Peyer's patch (tissue), 4 donors: ENCODE measurements at regions not wholly inside any gene's neighbourhood (a gene's known extent, or its start where the extent isn't known, plus 50 kb on each side); places are given as distances from the start of the nearest gene placed in this dataset.

Experiments used
- DNase-seq, 3 donors: peaks; one replicate each; pipeline ENCODE4 v3.0.0-alpha.2; 2017 to 2019
- H3K27ac ChIP-seq, 4 donors: fragments of 200-600 bp; sonication (generic); one replicate each; pipeline ENCODE4 v1.5.1; 2016 to 2019
- H3K27me3 ChIP-seq, 2 donors: fragments of 200-600 bp; sonication (generic); one replicate each; pipeline ENCODE4 v1.5.1; 2019
- H3K36me3 ChIP-seq, 3 donors: fragments of 200-600 bp; sonication (generic); one replicate each; pipeline ENCODE4 v1.5.1; 2016 to 2019
- H3K4me1 ChIP-seq, 4 donors: fragments of 200-600 bp; sonication (generic); one replicate each; pipeline ENCODE4 v1.5.1; 2016 to 2019
- H3K4me3 ChIP-seq, 4 donors: fragments of 200-600 bp; sonication (generic); 1 replicate in 3 of 4; 2 replicates in 1 of 4; pipeline ENCODE4 v1.5.1; 2016 to 2019; ENCODE audit warnings: mild to moderate bottlenecking in 1 of 4
- H3K9me3 ChIP-seq, 4 donors: fragments of 200-600 bp; sonication (generic); one replicate each; pipeline ENCODE4 v1.5.1; 2016 to 2019; ENCODE audit warnings: mild to moderate bottlenecking in 1 of 4
- POLR2A ChIP-seq, 2 donors: fragments of 450-650 bp; IDR thresholded peaks; one replicate each; pipeline ENCODE4 v1.5.1; 2017; ENCODE audit warnings: antibody characterized with exemption in 2 of 2, mild to moderate bottlenecking in 2 of 2, moderate library complexity in 2 of 2
- TF ChIP-seq, protein P1 (sequence below), 6 experiments: fragments of 450-650 bp in 4 of 6; fragments of 200-600 bp in 2 of 6; sonication (generic) in 1 of 6; IDR thresholded peaks; one replicate each; pipeline ENCODE4 v1.5.1; 2017 to 2019; ENCODE audit warnings: antibody characterized with exemption in 6 of 6, mild to moderate bottlenecking in 3 of 6, moderate library complexity in 1 of 6

DNA sequence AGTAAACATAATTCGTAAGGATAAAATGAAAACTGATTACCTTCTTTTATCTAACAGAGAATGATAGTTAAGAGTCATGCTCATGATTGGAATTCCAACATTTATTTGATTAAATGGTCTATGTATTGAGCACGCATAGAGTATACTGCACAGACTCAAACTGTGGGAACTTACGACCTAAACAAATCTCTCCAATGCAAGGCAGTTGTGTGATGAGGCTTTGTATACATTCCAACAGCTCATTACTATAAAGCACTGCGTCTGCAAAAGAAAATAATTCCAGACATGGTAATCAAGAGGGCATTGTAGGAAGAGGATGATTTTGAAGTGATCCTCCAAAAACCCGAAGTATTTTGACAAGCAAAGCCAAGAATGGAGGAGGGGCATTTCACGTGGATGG lies 169.5 kb downstream of the NUFIP1 start:
- Histone ChIP-seq H3K27me3 (no peaks in the 10 kb centered on the region), H3K27ac (no peak overlapping the region), H3K4me3 (no peak overlapping the region), H3K4me1 (no peaks in the 10 kb centered on the region), H3K36me3 (no peaks in the 10 kb centered on the region), H3K9me3 (no peaks in the 10 kb centered on the region)
- TF ChIP-seq, protein P1, sequence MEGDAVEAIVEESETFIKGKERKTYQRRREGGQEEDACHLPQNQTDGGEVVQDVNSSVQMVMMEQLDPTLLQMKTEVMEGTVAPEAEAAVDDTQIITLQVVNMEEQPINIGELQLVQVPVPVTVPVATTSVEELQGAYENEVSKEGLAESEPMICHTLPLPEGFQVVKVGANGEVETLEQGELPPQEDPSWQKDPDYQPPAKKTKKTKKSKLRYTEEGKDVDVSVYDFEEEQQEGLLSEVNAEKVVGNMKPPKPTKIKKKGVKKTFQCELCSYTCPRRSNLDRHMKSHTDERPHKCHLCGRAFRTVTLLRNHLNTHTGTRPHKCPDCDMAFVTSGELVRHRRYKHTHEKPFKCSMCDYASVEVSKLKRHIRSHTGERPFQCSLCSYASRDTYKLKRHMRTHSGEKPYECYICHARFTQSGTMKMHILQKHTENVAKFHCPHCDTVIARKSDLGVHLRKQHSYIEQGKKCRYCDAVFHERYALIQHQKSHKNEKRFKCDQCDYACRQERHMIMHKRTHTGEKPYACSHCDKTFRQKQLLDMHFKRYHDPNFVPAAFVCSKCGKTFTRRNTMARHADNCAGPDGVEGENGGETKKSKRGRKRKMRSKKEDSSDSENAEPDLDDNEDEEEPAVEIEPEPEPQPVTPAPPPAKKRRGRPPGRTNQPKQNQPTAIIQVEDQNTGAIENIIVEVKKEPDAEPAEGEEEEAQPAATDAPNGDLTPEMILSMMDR (IDR thresholded peaks at IDR 0.05): no peak
- TF ChIP-seq POLR2A (IDR thresholded peaks at IDR 0.05): no peak
- DNase-seq: no peak

DNA sequence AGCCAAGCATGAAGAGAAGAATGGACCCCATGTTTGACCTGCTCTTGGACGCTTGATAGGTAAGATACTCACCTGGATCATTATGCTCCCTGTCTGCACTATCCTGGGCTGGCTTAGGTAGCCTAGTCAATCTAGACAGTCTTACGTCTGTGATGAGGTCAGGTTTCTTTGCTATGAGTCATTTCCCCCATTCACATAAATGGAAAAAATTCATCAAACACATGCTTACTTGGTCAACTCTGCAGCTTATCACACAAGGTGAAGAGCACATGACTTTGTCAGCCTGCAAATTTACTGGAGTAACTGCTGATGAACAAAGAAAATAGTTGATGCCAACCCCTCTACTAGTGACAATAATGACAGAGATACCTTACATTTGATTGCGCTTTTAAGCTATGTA lies 170.0 kb downstream of the NUFIP1 start:
- Histone ChIP-seq H3K36me3 (no peaks in the 10 kb centered on the region), H3K27me3 (no peaks in the 10 kb centered on the region), H3K9me3 (no peaks in the 10 kb centered on the region), H3K4me1 (no peaks in the 10 kb centered on the region), H3K27ac (no peak overlapping the region), H3K4me3 (no peak overlapping the region)
- TF ChIP-seq, protein P1 (IDR thresholded peaks at IDR 0.05): no peak
- no peak for TF ChIP-seq POLR2A (IDR thresholded peaks at IDR 0.05)
- no peak for DNase-seq

DNA sequence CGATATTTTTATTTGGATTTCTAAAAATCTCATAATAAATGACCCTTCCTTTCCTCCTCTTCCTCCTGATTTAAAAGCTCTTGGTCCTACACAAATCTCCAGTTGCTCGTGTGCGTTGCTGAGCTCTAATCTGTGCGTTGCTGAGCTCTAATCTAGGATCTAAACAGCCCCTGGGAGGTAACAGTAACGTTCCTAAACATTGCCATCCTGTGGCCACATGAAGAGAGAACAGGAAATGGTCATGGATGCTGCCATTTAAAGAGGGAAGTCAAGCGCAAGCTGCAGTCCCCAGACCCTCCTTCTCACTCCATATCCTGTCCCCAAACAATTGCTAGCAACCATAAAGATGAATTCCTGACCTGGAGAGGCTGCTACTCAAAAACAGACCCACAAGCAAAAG lies 170.8 kb downstream of the NUFIP1 start:
- Histone ChIP-seq H3K9me3 (no peaks in the 10 kb centered on the region), H3K4me3 (no peak overlapping the region), H3K36me3 (no peaks in the 10 kb centered on the region), H3K27me3 (no peaks in the 10 kb centered on the region), H3K27ac (no peak overlapping the region), H3K4me1 (no peaks in the 10 kb centered on the region)
- DNase-seq: no peak
- TF ChIP-seq, protein P1 (IDR thresholded peaks at IDR 0.05): peak in 2 of 6 experiments; percentile 14 to 17
- no peak for TF ChIP-seq POLR2A (IDR thresholded peaks at IDR 0.05)

DNA sequence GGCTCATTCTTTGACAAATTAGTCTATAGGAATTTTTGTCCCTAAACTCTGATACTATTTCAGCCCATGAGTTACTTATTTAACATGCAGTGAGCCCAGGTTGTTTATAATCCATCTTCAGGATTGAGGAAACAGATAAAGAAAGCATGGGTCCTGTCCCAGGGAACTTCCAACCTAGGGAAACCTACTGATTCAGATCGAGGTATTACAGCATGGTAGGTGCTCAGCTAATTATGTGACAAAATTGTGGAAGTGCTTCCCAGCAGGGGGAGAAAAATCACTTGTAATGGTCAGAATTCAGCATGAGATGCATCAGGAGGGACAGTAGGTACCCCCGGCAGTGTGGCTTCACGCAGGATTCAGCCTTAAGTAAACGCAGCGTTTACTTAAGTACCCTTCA lies 171.3 kb downstream of the NUFIP1 start:
- H3K27ac ChIP-seq: no peak overlapping the region
- H3K4me3 ChIP-seq: no peak overlapping the region
- no peak for DNase-seq
- no peaks in the 10 kb centered on the region for H3K9me3 ChIP-seq
- no peak for TF ChIP-seq POLR2A (IDR thresholded peaks at IDR 0.05)
- TF ChIP-seq, protein P1 (IDR thresholded peaks at IDR 0.05): no peak
- no peaks in the 10 kb centered on the region for H3K36me3 ChIP-seq
- H3K4me1 ChIP-seq: no peaks in the 10 kb centered on the region
- H3K27me3 ChIP-seq: no peaks in the 10 kb centered on the region

DNA sequence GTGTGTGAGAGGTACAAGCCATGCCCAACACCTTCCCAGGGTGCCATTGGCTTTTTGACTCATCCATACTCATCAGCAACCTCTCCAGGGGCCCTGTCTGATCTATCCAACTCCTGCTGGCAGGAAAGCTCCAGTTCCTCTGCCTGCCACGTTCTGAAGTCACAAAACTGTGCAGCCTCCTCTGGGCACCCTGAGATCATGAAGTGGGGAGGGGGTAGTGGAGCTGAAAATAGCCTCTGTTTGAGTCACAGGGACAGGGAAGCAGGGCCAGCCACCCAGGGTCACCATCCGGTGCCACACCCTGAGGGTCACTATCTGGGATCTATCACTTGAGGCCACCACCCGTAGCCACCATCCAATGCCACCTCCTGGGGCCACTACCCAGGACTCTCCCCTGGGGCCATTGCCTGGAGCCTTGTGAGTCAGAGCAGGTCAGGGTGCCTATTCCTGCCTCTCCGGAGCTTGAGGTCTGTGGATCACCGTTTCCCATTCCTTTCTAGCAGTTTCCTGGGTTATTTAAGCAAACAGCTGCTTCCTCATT lies 172.1 kb downstream of the NUFIP1 start:
- no peak for TF ChIP-seq POLR2A (IDR thresholded peaks at IDR 0.05)
- TF ChIP-seq, protein P1 (IDR thresholded peaks at IDR 0.05): no peak
- H3K27me3 ChIP-seq: no peaks in the 10 kb centered on the region
- H3K4me1 ChIP-seq: no peaks in the 10 kb centered on the region
- H3K4me3 ChIP-seq: no peak overlapping the region
- H3K27ac ChIP-seq: no peak overlapping the region
- DNase-seq: no peak
- H3K9me3 ChIP-seq: no peaks in the 10 kb centered on the region
- H3K36me3 ChIP-seq: no peaks in the 10 kb centered on the region

DNA sequence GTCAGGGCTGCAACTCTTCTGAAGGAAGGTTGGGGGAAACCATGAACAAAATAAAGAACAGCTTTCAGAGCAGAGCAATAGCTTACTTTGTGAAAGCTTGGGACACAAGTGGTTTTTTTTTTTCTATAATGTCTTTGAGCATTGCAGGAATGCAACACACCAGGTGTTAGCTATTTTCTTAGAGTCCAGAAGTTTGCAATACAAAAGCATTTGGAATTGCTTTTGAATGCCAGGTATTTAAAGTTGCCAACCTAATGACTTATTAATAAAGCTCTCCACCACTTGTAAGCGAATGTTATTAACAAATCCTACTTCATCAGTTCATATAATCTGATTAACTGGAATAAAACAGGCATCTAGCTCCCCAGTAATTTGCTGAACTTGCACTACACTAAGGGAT lies 172.6 kb downstream of the NUFIP1 start:
- Histone ChIP-seq H3K27me3 (no peaks in the 10 kb centered on the region), H3K27ac (no peak overlapping the region), H3K36me3 (no peaks in the 10 kb centered on the region), H3K4me3 (no peak overlapping the region), H3K4me1 (no peaks in the 10 kb centered on the region), H3K9me3 (no peaks in the 10 kb centered on the region)
- no peak for DNase-seq
- TF ChIP-seq, protein P1 (IDR thresholded peaks at IDR 0.05): no peak
- no peak for TF ChIP-seq POLR2A (IDR thresholded peaks at IDR 0.05)
